CD4-positive, alpha-beta T cell treated with Interleukin-4 for 4 hours (primary cell): ENCODE measurements at regions not wholly inside any gene's neighbourhood (a gene's known extent, or its start where the extent isn't known, plus 50 kb on each side); places are given as distances from the start of the nearest gene placed in this dataset.
"Not testable (repeated sequence)": the region's sequence is repeated elsewhere in the genome, so short reads cannot be mapped to it uniquely, and the experiment has no call there.

Source experiments
- DNase-seq: peaks from one replicate; pipeline ENCODE4 v3.0.0-alpha.2; 2020

- no peak for DNase-seq
These were observed 253.2 kb downstream of the ANKRD50 start for GRCh38 chr4:124459196-124459940.

DNA sequence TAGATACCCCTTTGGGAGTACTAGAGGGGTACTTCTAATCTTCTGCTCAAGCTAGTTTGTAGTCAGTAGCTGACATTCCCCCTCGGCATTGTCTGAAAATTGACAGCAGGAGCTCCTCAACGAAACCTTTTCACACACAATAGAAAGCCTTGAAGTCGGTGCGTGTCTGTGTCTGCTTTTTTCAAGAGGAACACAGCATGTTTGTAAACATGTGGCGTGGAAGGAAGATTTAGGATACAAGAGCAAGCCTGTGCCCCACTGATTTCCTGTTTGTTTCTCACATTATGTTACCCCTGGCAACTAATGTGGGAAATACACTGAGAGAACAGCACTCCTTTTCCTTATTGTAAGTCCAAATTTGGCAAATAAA lies 252.6 kb downstream of the ANKRD50 start:
- DNase-seq, result no peak

GRCh38 chr4:124461592-124461991 lies 250.9 kb downstream of the ANKRD50 start:
- not testable (repeated sequence) for DNase-seq

- DNase-seq, result no peak
These were observed 249.3 kb downstream of the ANKRD50 start for GRCh38 chr4:124462954-124463828.

DNA sequence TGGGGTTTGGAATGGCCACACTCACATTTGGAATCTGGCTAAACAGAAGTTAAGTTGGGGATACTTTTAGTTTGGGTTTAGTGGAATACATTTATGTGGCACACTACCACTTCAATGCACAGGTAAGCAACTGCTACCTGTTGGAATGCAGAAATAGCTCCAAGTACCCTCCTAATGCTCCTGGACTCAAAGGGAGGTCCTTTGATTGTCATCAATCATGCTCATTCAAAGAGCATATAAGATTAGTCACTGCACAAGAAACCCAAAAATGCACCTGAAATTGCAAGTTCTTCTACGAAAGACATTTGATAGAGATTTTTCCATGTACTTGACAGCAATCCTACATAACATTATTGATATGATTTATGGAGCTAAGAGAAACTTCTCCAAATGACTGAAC lies 247.7 kb downstream of the ANKRD50 start:
- DNase-seq, result no peak

- DNase-seq, result no peak
These were observed 244.2 kb downstream of the ANKRD50 start for GRCh38 chr4:124468360-124468759.

- DNase-seq, result no peak
These were observed 242.6 kb downstream of the ANKRD50 start for GRCh38 chr4:124469981-124470380.

DNA sequence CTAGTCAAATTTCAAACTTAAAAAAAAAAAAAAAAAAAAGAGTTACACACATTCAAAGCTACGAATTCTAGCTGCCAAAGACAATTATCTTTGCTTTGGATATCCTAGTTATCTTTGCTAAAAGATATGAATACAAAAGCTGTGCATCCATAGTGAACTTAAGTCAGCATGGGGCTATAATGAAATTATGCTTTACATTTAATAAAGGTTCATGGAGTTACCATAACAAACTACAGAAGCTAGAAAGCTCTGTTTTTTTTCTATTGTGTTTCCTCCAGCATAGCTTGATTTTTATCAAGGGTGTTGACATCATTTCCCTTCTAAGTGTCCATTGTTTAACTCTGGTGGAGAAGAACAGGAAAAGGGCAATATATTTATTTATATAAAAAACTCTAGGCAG lies 234.1 kb downstream of the ANKRD50 start:
- no peak for DNase-seq

DNA sequence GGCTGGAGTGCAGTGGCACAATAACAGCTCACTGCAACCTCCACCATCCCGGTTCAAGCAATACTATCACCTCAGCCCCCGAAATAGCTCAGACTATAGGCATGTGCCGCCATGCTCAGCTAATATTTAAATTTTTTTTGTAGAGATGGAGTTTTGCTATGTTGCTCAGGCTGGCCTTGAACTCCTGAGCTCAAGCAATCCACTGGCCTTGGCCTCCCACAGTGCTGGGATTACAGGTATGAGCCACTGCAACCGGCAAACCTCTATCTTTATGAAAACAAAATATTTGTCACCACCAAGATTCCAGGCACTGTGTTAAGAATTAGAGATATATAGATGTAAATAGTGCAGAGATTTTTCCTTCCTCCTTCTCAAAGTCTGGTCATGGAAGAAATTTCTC lies 232.5 kb downstream of the ANKRD50 start:
- no peak for DNase-seq

DNA sequence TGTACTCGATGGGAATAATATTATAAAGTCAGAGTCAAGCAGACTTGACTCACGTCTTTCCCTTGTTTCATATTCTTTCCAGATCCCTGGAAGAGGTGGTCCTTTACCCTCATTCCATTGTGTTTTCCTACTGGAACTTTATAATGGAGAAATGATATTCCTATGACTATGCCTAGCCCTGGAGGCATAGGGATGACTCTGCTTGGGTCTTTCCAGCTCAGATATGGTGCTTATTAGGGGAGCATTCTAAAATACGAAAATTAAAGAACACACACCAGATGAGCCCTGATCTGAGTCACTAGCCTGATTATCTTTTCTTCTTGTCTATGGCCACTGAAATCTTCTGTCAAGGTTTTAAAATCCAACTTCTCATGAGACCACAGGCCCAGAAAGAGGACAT lies 231.4 kb downstream of the ANKRD50 start:
- DNase-seq, result no peak

- DNase-seq, result no peak
These were observed 229.3 kb downstream of the ANKRD50 start for GRCh38 chr4:124483048-124483906.

GRCh38 chr4:124484008-124484407 lies 228.5 kb downstream of the ANKRD50 start:
- no peak for DNase-seq

GRCh38 chr4:124484940-124485339 lies 227.6 kb downstream of the ANKRD50 start:
- no peak for DNase-seq

- DNase-seq, result no peak
These were observed 226.1 kb downstream of the ANKRD50 start for GRCh38 chr4:124486423-124486822.

- DNase-seq, result no peak
These were observed 224.9 kb downstream of the ANKRD50 start for GRCh38 chr4:124487651-124488050.

GRCh38 chr4:124491361-124492145 lies 221.0 kb downstream of the ANKRD50 start:
- no peak for DNase-seq

DNA sequence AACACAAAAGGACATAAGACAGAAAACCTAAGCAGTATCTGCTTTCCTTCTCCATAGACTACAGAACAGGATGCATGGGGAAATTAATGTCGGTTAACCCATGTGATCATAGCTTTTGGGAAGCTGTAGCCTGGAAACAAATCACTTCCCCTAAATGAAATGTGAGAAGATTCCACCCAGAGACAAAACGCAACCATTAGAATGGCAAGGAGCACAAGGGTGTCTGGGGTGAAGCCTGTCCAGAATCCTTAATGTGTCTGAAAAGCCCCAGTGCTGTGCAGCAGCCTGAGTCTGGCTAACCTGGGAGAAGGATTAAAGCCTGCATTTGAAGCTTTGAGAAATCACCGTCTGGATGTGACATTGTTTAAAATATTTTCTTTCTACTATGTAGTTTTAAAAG lies 213.3 kb downstream of the ANKRD50 start:
- DNase-seq, result no peak

DNA sequence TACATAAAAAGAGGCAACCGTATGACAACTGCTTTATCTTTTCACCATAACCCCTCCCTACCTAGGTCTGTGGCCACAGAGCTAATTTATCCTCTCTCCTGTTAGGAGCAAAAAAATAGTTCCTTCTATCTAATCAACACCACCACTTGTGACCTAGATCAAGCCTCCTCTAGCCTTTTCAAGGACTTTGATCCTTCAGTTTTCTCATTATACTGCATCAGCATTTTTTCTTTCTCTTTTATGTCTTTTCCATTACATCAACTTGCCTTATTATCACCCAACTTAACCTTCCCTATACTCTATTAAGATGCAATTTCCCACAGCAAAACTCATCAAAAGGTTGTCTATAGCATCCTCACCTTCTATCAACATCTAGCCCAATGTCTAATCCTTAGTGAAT lies 211.0 kb downstream of the ANKRD50 start:
- DNase-seq, result no peak

- DNase-seq, result no peak
These were observed 208.1 kb downstream of the ANKRD50 start for GRCh38 chr4:124504431-124504830.

- DNase-seq, result no peak
These were observed 207.3 kb downstream of the ANKRD50 start for GRCh38 chr4:124505211-124505610.

DNA sequence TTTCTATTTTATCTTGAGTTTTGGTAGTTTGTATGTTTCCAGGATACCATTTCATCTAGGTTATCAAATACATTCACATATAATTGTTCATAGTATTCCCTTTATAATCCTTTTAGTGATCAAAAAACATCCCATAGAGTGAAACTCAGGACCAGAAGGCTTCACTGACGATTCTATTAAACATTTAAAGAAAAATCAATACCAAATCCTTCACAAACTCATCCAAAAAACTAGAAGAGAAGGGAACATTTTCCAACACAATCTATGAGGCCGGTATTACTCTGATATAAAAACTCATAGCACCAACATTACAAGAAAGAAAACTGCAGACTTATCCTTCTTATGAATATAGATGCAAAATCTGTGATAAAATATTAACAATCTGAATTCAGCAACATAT lies 203.4 kb downstream of the ANKRD50 start:
- no peak for DNase-seq

- DNase-seq, result no peak
These were observed 197.9 kb downstream of the ANKRD50 start for GRCh38 chr4:124514588-124514987.

- DNase-seq, result no peak
These were observed 196.9 kb downstream of the ANKRD50 start for GRCh38 chr4:124515591-124515990.
